ENCODE measurements at regions not wholly inside any gene's neighbourhood (a gene's known extent, or its start where the extent isn't known, plus 50 kb on each side); places are given as distances from the start of the nearest gene placed in this dataset.
"Not testable (repeated sequence)": the region's sequence is repeated elsewhere in the genome, so short reads cannot be mapped to it uniquely, and the experiment has no call there.

- no peak for DNase-seq (ENCODE audit: low read depth)
- no peak overlapping the region for H3K4me3 ChIP-seq (ENCODE audit: low read depth, low read length)
- TF ChIP-seq CTCF (IDR thresholded peaks at IDR 0.05; ENCODE audit: insufficient read depth, low read length), result no peak
Observed at GRCh38 chr4:79697444-79697843, 289.4 kb upstream of the GK2 start.

- not testable (repeated sequence) for DNase-seq (ENCODE audit: low read depth)
Observed at GRCh38 chr4:79696534-79696933, 288.5 kb upstream of the GK2 start.

GRCh38 chr4:79695848-79696247, 287.8 kb upstream of the GK2 start:
- TF ChIP-seq CTCF (IDR thresholded peaks at IDR 0.05; ENCODE audit: insufficient read depth, low read length), result no peak
- no peak for DNase-seq (ENCODE audit: low read depth)
- no peak overlapping the region for H3K4me3 ChIP-seq (ENCODE audit: low read depth, low read length)

More at GRCh38 chr4:79696534-79696933, 288.5 kb upstream of the GK2 start:
- not testable (repeated sequence) for H3K4me3 ChIP-seq (ENCODE audit: low read depth, low read length)

- no peak for TF ChIP-seq CTCF (IDR thresholded peaks at IDR 0.05; ENCODE audit: insufficient read depth, low read length)
Observed at GRCh38 chr4:79689740-79690139, 281.7 kb upstream of the GK2 start.

GRCh38 chr4:79688691-79689090, 280.7 kb upstream of the GK2 start:
- DNase-seq (ENCODE audit: low read depth), result no peak
- TF ChIP-seq CTCF (IDR thresholded peaks at IDR 0.05; ENCODE audit: insufficient read depth, low read length), result no peak
- H3K4me3 ChIP-seq (ENCODE audit: low read depth, low read length), result no peak overlapping the region

More at GRCh38 chr4:79689740-79690139, 281.7 kb upstream of the GK2 start:
- H3K4me3 ChIP-seq (ENCODE audit: low read depth, low read length), result no peak overlapping the region
- no peak for DNase-seq (ENCODE audit: low read depth)

- TF ChIP-seq CTCF (IDR thresholded peaks at IDR 0.05; ENCODE audit: insufficient read depth, low read length), result no peak
- no peak overlapping the region for H3K4me3 ChIP-seq (ENCODE audit: low read depth, low read length)
- DNase-seq (ENCODE audit: low read depth), result no peak
Observed at GRCh38 chr4:79687006-79687405, 279.0 kb upstream of the GK2 start.

GRCh38 chr4:79685542-79685941, 277.5 kb upstream of the GK2 start:
- TF ChIP-seq CTCF (IDR thresholded peaks at IDR 0.05; ENCODE audit: insufficient read depth, low read length), result no peak
- no peak for DNase-seq (ENCODE audit: low read depth)
- no peak overlapping the region for H3K4me3 ChIP-seq (ENCODE audit: low read depth, low read length)

All from fibroblast of the aortic adventitia (primary cell).